Thyroid gland (tissue), 4 donors: ENCODE measurements at regions not wholly inside any gene's neighbourhood (a gene's known extent, or its start where the extent isn't known, plus 50 kb on each side); places are given as distances from the start of the nearest gene placed in this dataset.
"Not testable (repeated sequence)": the region's sequence is repeated elsewhere in the genome, so short reads cannot be mapped to it uniquely, and the experiment has no call there.

ENCODE experiments used
- DNase-seq, 2 donors: peaks; one replicate each; pipeline ENCODE4 v3.0.0-alpha.2; 2019
- H3K27ac ChIP-seq, 3 donors: fragments of 200-600 bp; sonication (generic); 1 replicate in 2 of 3; 2 replicates in 1 of 3; pipeline ENCODE4 v1.5.1; 2016 to 2019; ENCODE audit warnings: mild to moderate bottlenecking in 1 of 3, moderate library complexity in 1 of 3
- H3K27me3 ChIP-seq: fragments of 200-600 bp; sonication (generic); one replicate; pipeline ENCODE4 v1.5.1; 2019
- H3K36me3 ChIP-seq, 2 donors: fragments of 200-600 bp; sonication (generic); one replicate each; pipeline ENCODE4 v1.5.1; 2016 to 2019
- H3K4me1 ChIP-seq, 2 donors: fragments of 200-600 bp; sonication (generic); one replicate each; pipeline ENCODE4 v1.5.1; 2017 to 2019
- H3K4me3 ChIP-seq, 3 donors: fragments of 200-600 bp; sonication (generic); replicated peaks in 1 of 3; 1 replicate in 2 of 3; 2 replicates in 1 of 3; pipeline ENCODE4 v1.5.1; 2016; ENCODE audit warnings: mild to moderate bottlenecking in 1 of 3
- H3K9me3 ChIP-seq: fragments of 200-600 bp; sonication (generic); one replicate; pipeline ENCODE4 v1.5.1; 2017
- POLR2A ChIP-seq, 2 donors: fragments of 450-650 bp; IDR thresholded peaks; one replicate each; pipeline ENCODE4 v1.6.1; 2017; ENCODE audit warnings: antibody characterized with exemption in 2 of 2, mild to moderate bottlenecking in 2 of 2, moderate library complexity in 1 of 2
- WGBS, 2 donors: methylation state at CpG; one replicate each; pipeline ENCODE4 v1.1.5; 2017; 5-methylcytosine and 5-hydroxymethylcytosine counted together
- intact Hi-C: fragments of 100-400 bp; cut with DNase I; formaldehyde crosslinking; loops from one replicate; pipeline ENCODE4 v1.15.1; 2023
- TF ChIP-seq, protein P1 (sequence below), 6 experiments: fragments of 200-600 bp in 3 of 6; fragments of 450-650 bp in 3 of 6; sonication (generic) in 3 of 6; IDR thresholded peaks; one replicate each; pipeline ENCODE4 v1.5.1; 2016 to 2019; ENCODE audit warnings: antibody characterized with exemption in 6 of 6, mild to moderate bottlenecking in 2 of 6, inconsistent platforms in 1 of 6, moderate library complexity in 1 of 6

- intact Hi-C loops, result no loop called here
- H3K36me3 ChIP-seq, result no peaks in the 10 kb centered on the region
- 0% methylated on average over 1 of the region's 1 CpG for WGBS, 2 donors
- H3K4me1 ChIP-seq, result no peaks in the 10 kb centered on the region
- no peak for TF ChIP-seq POLR2A (IDR thresholded peaks at IDR 0.05)
- TF ChIP-seq, protein P1, sequence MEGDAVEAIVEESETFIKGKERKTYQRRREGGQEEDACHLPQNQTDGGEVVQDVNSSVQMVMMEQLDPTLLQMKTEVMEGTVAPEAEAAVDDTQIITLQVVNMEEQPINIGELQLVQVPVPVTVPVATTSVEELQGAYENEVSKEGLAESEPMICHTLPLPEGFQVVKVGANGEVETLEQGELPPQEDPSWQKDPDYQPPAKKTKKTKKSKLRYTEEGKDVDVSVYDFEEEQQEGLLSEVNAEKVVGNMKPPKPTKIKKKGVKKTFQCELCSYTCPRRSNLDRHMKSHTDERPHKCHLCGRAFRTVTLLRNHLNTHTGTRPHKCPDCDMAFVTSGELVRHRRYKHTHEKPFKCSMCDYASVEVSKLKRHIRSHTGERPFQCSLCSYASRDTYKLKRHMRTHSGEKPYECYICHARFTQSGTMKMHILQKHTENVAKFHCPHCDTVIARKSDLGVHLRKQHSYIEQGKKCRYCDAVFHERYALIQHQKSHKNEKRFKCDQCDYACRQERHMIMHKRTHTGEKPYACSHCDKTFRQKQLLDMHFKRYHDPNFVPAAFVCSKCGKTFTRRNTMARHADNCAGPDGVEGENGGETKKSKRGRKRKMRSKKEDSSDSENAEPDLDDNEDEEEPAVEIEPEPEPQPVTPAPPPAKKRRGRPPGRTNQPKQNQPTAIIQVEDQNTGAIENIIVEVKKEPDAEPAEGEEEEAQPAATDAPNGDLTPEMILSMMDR (IDR thresholded peaks at IDR 0.05), result no peak
- no peak for DNase-seq
- H3K9me3 ChIP-seq, result no peaks in the 10 kb centered on the region
- H3K4me3 ChIP-seq, result no peak overlapping the region
- H3K27ac ChIP-seq, result no peak overlapping the region
- H3K27me3 ChIP-seq, result no peaks in the 10 kb centered on the region
These were observed 193.3 kb upstream of the HTR1E start for GRCh38 chr6:86744048-86744447.

- TF ChIP-seq POLR2A (IDR thresholded peaks at IDR 0.05), result no peak
- TF ChIP-seq, protein P1 (IDR thresholded peaks at IDR 0.05), result no peak
- DNase-seq, result no peak
- Histone ChIP-seq H3K27me3 (no peaks in the 10 kb centered on the region), H3K4me3 (no peak overlapping the region), H3K27ac (no peak overlapping the region), H3K9me3 (no peaks in the 10 kb centered on the region), H3K4me1 (no peaks in the 10 kb centered on the region), H3K36me3 (no peaks in the 10 kb centered on the region)
- intact Hi-C loops, result no loop called here
- WGBS, 2 donors, result 85 to 93% methylated on average over 1 of the region's 1 CpG
These were observed 199.2 kb upstream of the HTR1E start for GRCh38 chr6:86738078-86738477.

DNA sequence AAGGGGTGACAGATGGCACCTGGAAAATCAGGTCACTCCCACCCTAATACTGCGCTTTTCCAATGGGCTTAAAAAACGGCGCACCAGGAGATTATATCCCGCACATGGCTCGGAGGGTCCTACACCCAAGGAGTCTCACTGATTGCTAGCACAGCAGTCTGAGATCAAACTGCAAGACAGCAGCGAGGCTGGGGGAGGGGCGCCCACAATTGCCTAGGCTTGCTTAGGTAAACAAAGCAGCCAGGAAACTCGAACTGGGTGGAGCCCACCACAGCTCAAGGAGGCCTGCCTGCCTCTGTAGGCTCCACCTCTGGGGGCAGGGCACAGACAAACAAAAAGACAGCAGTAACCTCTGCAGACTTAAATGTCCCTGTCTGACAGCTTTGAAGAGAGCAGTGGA, 205.7 kb upstream of the HTR1E start:
- H3K27me3 ChIP-seq, H3K4me3 ChIP-seq, H3K9me3 ChIP-seq, H3K4me1 ChIP-seq, H3K36me3 ChIP-seq, intact Hi-C loops, H3K27ac ChIP-seq, DNase-seq: not testable (repeated sequence)
- 93 to 95% methylated on average over 3 to 6 of the region's 8 CpGs for WGBS, 2 donors

DNA sequence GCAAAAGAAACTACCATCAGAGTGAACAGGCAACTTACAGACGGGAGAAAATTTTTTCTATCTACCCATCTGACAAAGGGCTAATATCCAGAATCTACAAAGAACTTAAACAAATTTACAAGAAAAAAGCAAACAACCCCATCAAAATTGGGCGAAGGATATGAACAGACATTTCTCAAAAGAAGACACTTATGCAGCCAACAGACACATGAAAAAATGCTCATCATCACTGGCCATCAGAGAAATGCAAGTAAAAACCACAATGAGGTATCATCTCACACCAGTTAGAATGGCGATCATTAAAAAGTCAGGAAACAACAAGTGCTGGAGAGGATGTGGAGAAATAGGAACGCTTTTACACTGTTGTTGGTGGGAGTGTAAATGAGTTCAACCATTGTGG, 206.6 kb upstream of the HTR1E start:
- H3K36me3 ChIP-seq, H3K4me3 ChIP-seq, H3K27ac ChIP-seq, H3K4me1 ChIP-seq, H3K27me3 ChIP-seq, H3K9me3 ChIP-seq, intact Hi-C loops, DNase-seq: not testable (repeated sequence)
- WGBS, 2 donors, result 91 to 93% methylated on average over 4 of the region's 4 CpGs

GRCh38 chr6:86730216-86730615, 207.1 kb upstream of the HTR1E start:
- TF ChIP-seq, protein P1 (IDR thresholded peaks at IDR 0.05), result no peak
- no peak for TF ChIP-seq POLR2A (IDR thresholded peaks at IDR 0.05)
- intact Hi-C loops, result no loop called here
- Histone ChIP-seq H3K27ac (no peak overlapping the region), H3K27me3 (no peaks in the 10 kb centered on the region), H3K36me3 (no peaks in the 10 kb centered on the region), H3K9me3 (no peaks in the 10 kb centered on the region), H3K4me1 (no peaks in the 10 kb centered on the region), H3K4me3 (no peak overlapping the region)
- WGBS, 2 donors, result 0% methylated on average over 1 of the region's 1 CpG
- DNase-seq, result no peak

- no peak for TF ChIP-seq POLR2A (IDR thresholded peaks at IDR 0.05)
- TF ChIP-seq, protein P1 (IDR thresholded peaks at IDR 0.05), result no peak
- intact Hi-C loops, result no loop called here
- Histone ChIP-seq H3K4me1 (no peaks in the 10 kb centered on the region), H3K27me3 (no peaks in the 10 kb centered on the region), H3K9me3 (no peaks in the 10 kb centered on the region), H3K4me3 (no peak overlapping the region), H3K27ac (no peak overlapping the region), H3K36me3 (no peaks in the 10 kb centered on the region)
- 67 to 81% methylated on average over 2 of the region's 2 CpGs for WGBS, 2 donors
- DNase-seq, result no peak
These were observed 208.4 kb upstream of the HTR1E start for GRCh38 chr6:86728976-86729375.
